HCT116 (cell line): ENCODE measurements at regions not wholly inside any gene's neighbourhood (a gene's known extent, or its start where the extent isn't known, plus 50 kb on each side); places are given as distances from the start of the nearest gene placed in this dataset.

Experiments
- EGR1 ChIP-seq: IDR thresholded peaks from 2 replicates; pipeline ENCODE4 v1.6.1; 2012; ENCODE audit warnings: low read depth
- POLR2A ChIP-seq: IDR thresholded peaks from 2 replicates; pipeline ENCODE4 v1.7.0; 2011; ENCODE audit warnings: borderline replicate concordance; ENCODE audit not compliant: insufficient read depth, insufficient read length; ENCODE audit errors: extremely low read depth
- YY1 ChIP-seq: IDR thresholded peaks from 2 replicates; pipeline ENCODE4 v1.6.1; 2011; ENCODE audit warnings: low read length, low read depth, moderate library complexity, mild to moderate bottlenecking; ENCODE audit not compliant: insufficient replicate concordance; ENCODE audit errors: extremely low read depth
- ZBTB33 ChIP-seq: IDR thresholded peaks from 2 replicates; pipeline ENCODE4 v1.6.1; 2011; ENCODE audit warnings: mild to moderate bottlenecking, low read length, moderate library complexity; ENCODE audit not compliant: insufficient replicate concordance; ENCODE audit errors: extremely low read depth
- ZNF274 ChIP-seq: fragments of 200-500 bp; sonication (Bioruptor generic); IDR thresholded peaks from 2 replicates; pipeline ENCODE4 v1.6.1; 2014; ENCODE audit warnings: mild to moderate bottlenecking, low read depth, low read length, inconsistent platforms
- TF ChIP-seq, protein P1 (sequence below), 3 experiments: fragments of 200-600 bp in 1 of 3; sonication (generic) in 1 of 3; IDR thresholded peaks in 2 of 3; conservative IDR thresholded peaks in 1 of 3; 2 replicates each; pipeline ENCODE4 v1.5.1; 2012 to 2017; ENCODE audit warnings: low read depth in 2 of 3, low read length in 2 of 3, antibody characterized with exemption in 1 of 3, borderline replicate concordance in 1 of 3, control low read depth in 1 of 3, mild to moderate bottlenecking in 1 of 3, mixed read lengths in 1 of 3, mixed run types in 1 of 3, moderate library complexity in 1 of 3; ENCODE audit not compliant: insufficient read depth in 1 of 3

DNA sequence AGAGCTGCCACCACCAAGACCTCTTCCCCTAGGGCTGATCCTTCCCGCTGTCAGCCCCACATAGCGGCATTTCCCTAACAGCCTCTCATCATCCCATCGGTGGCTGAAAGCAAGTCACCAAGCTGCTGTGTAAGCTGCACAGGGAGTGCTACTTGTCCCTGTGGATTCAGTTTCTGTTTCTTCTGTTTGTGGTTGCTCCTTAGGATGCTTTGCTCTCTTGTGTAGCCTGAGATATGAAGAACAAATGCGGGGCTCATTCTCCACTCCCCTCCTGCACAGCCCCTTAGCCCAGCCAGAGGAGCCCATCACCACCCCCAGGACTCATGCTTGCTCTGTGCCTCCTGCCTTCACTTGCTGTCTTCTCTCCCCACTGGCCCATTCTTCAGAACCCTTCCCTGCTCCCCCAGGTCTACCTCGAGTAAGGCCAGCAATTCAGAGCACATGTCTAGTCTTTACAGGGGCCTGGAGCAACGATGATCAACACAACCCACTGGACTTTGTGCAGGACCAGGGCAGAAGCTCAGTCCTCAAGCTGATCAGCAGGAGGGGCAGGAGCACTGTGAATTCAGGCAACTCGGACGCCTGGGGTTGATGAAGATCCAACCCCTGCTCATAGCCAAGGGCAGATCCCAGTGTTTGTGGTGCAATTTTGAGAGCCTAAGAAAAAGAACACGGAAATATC lies 82.6 kb upstream of the GALNT2 start:
- TF ChIP-seq YY1 (no peak), EGR1 (no peak), ZBTB33 (no peak), POLR2A (no peak), ZNF274 (no peak)
- TF ChIP-seq, protein P1, sequence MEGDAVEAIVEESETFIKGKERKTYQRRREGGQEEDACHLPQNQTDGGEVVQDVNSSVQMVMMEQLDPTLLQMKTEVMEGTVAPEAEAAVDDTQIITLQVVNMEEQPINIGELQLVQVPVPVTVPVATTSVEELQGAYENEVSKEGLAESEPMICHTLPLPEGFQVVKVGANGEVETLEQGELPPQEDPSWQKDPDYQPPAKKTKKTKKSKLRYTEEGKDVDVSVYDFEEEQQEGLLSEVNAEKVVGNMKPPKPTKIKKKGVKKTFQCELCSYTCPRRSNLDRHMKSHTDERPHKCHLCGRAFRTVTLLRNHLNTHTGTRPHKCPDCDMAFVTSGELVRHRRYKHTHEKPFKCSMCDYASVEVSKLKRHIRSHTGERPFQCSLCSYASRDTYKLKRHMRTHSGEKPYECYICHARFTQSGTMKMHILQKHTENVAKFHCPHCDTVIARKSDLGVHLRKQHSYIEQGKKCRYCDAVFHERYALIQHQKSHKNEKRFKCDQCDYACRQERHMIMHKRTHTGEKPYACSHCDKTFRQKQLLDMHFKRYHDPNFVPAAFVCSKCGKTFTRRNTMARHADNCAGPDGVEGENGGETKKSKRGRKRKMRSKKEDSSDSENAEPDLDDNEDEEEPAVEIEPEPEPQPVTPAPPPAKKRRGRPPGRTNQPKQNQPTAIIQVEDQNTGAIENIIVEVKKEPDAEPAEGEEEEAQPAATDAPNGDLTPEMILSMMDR (IDR thresholded peaks at IDR 0.05 in 2 of 3, conservative IDR thresholded peaks at IDR 0.05 in 1 of 3; ENCODE audit: borderline replicate concordance in 1 of 3, insufficient read depth in 1 of 3, low read depth in 2 of 3, low read length in 2 of 3), result no peak
